Loucy (cell line): ENCODE measurements at regions not wholly inside any gene's neighbourhood (a gene's known extent, or its start where the extent isn't known, plus 50 kb on each side); places are given as distances from the start of the nearest gene placed in this dataset.

Experiments
- H2AFZ ChIP-seq: fragments of 200-600 bp; sonication (generic); 2 replicates; pipeline ENCODE4 v1.6.0; 2016; ENCODE audit warnings: antibody characterized with exemption, mild to moderate bottlenecking, low read length, moderate library complexity
- H3F3A ChIP-seq: fragments of 200-600 bp; 2 replicates; pipeline ENCODE4 v1.6.0; 2016; ENCODE audit warnings: antibody characterized with exemption, low read depth, mild to moderate bottlenecking
- H3K27me3 ChIP-seq: fragments of 200-600 bp; sonication (generic); 2 replicates; pipeline ENCODE4 v1.6.1; 2014; ENCODE audit warnings: low read length, mild to moderate bottlenecking; ENCODE audit not compliant: insufficient read depth, poor library complexity, severe bottlenecking
- H3K36me3 ChIP-seq: fragments of 200-600 bp; sonication (generic); 2 replicates; pipeline ENCODE4 v1.6.1; 2016; ENCODE audit warnings: low read length; ENCODE audit not compliant: insufficient read depth
- H3K4me1 ChIP-seq: fragments of 200-600 bp; sonication (generic); 2 replicates; pipeline ENCODE4 v1.5.1; 2014; ENCODE audit warnings: low read length, mild to moderate bottlenecking; ENCODE audit not compliant: insufficient read depth, poor library complexity, severe bottlenecking
- H3K4me2 ChIP-seq: fragments of 200-600 bp; sonication (generic); 2 replicates; pipeline ENCODE4 v1.6.0; 2014; ENCODE audit warnings: antibody characterized with exemption, low read length, low read depth, mild to moderate bottlenecking; ENCODE audit not compliant: poor library complexity, severe bottlenecking
- H3K4me3 ChIP-seq: fragments of 200-600 bp; sonication (generic); 2 replicates; pipeline ENCODE4 v1.5.1; 2014; ENCODE audit warnings: low read length, mild to moderate bottlenecking, mixed read lengths; ENCODE audit not compliant: poor library complexity, severe bottlenecking
- H3K79me2 ChIP-seq: fragments of 200-600 bp; sonication (generic); 2 replicates; pipeline ENCODE4 v1.6.1; 2014; ENCODE audit warnings: low read length; ENCODE audit not compliant: insufficient read depth
- H3K9ac ChIP-seq: fragments of 200-600 bp; sonication (generic); 2 replicates; pipeline ENCODE4 v1.6.0; 2014; ENCODE audit warnings: mild to moderate bottlenecking, low read depth, low read length, moderate library complexity; ENCODE audit not compliant: poor library complexity, severe bottlenecking
- H3K9me2 ChIP-seq: fragments of 200-600 bp; sonication (generic); replicated peaks from 2 replicates; pipeline ENCODE4 v1.6.1; 2016; ENCODE audit warnings: low read depth, low read length, mixed read lengths
- H3K9me3 ChIP-seq: fragments of 200-600 bp; sonication (generic); 2 replicates; pipeline ENCODE4 v1.6.1; 2014; ENCODE audit warnings: mild to moderate bottlenecking, antibody characterized with exemption, low read length, low read depth; ENCODE audit not compliant: insufficient read depth
- H4K20me1 ChIP-seq: fragments of 200-600 bp; sonication (generic); 2 replicates; pipeline ENCODE4 v1.6.0; 2014; ENCODE audit warnings: antibody characterized with exemption, low read length, mild to moderate bottlenecking; ENCODE audit not compliant: insufficient read depth, poor library complexity, severe bottlenecking
- EZH2phosphoT487 ChIP-seq: fragments of 200-600 bp; IDR thresholded peaks from 2 replicates; pipeline ENCODE4 v1.6.1; 2018; ENCODE audit warnings: antibody characterized with exemption, mild to moderate bottlenecking, moderate library complexity, borderline replicate concordance
- TF ChIP-seq, protein P1 (sequence below): fragments of 200-600 bp; sonication (generic); conservative IDR thresholded peaks from 2 replicates; pipeline ENCODE4 v1.5.1; 2014; ENCODE audit warnings: mild to moderate bottlenecking, antibody characterized with exemption, low read length

DNA sequence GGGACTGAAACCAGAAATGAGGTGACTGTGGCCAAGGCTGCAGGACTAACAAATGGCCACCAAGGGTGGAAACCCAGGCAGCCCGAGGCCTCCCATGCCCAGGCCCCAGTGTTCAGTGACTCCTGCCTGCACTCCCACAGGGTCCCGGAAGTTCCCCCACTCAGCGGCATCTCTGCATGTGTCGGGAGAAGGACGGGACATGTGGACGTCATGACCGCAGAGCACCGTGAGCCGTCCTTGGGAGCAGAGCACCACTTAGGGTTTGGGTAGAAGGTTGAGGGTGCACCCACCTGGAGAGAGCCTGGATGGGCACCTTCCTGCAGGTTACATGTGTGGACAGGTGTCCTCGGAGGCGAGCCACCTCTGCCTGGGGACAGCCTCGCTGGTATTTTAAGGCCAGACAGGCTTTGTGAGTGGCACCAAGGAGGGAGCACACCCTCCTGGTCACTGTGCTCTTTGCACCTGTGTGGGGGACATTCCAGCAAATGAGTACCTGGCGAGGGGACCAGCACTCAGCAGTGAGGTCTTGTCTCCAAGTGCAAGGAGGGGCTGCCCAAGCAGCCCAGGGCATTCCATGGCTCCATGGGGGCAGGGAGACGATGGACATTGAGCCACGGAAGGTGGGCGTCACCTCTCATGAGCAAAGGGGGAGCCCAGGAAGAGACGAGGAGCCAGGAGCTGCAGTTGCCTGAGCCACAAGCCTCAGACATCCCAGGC lies 95.3 kb upstream of the TCERG1L start:
- Histone ChIP-seq H3K9ac (no peak overlapping the region), H3K9me2 (no peaks in the 10 kb centered on the region), H3F3A (no peaks in the 10 kb centered on the region), H3K27me3 (no peaks in the 10 kb centered on the region), H4K20me1 (no peaks in the 10 kb centered on the region), H3K9me3 (peaks cover 15% of the 10 kb centered on the region; the same call in 1 of the 2 replicates), H3K4me3 (no peak overlapping the region), H3K4me2 (no peak overlapping the region), H3K36me3 (no peaks in the 10 kb centered on the region), H2AFZ (no peak overlapping the region), H3K79me2 (no peaks in the 10 kb centered on the region), H3K4me1 (no peaks in the 10 kb centered on the region)
- no peak for TF ChIP-seq EZH2phosphoT487
- TF ChIP-seq, protein P1, sequence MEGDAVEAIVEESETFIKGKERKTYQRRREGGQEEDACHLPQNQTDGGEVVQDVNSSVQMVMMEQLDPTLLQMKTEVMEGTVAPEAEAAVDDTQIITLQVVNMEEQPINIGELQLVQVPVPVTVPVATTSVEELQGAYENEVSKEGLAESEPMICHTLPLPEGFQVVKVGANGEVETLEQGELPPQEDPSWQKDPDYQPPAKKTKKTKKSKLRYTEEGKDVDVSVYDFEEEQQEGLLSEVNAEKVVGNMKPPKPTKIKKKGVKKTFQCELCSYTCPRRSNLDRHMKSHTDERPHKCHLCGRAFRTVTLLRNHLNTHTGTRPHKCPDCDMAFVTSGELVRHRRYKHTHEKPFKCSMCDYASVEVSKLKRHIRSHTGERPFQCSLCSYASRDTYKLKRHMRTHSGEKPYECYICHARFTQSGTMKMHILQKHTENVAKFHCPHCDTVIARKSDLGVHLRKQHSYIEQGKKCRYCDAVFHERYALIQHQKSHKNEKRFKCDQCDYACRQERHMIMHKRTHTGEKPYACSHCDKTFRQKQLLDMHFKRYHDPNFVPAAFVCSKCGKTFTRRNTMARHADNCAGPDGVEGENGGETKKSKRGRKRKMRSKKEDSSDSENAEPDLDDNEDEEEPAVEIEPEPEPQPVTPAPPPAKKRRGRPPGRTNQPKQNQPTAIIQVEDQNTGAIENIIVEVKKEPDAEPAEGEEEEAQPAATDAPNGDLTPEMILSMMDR, result no peak

DNA sequence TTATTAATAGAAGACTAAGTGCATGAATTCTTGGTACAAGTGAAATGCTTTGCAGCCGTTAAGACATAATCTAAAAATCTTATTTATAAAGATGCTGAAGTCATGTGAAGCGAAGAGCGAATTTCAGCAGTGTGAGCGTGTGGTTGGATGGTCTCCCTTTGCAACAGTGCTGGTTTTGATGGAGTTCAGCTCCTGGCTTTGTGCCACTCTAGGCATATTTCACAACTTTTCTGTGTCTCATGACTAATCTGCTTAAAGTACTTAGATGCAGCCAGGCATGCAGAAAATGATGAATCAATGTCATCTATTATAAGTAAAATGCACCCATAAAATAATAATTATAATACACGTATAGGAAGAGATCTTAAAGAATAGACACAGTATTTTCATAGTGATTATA lies 107.2 kb upstream of the TCERG1L start:
- no peaks in the 10 kb centered on the region for H3K79me2 ChIP-seq
- no peaks in the 10 kb centered on the region for H3K4me1 ChIP-seq
- H3K36me3 ChIP-seq, result no peaks in the 10 kb centered on the region
- no peak overlapping the region for H3K4me3 ChIP-seq
- H3K4me2 ChIP-seq, result no peak overlapping the region
- no peak for TF ChIP-seq EZH2phosphoT487
- TF ChIP-seq, protein P1, result no peak
- H3K27me3 ChIP-seq, result no peaks in the 10 kb centered on the region
- H3K9ac ChIP-seq, result no peak overlapping the region
- no peaks in the 10 kb centered on the region for H3F3A ChIP-seq
- no peaks in the 10 kb centered on the region for H4K20me1 ChIP-seq
- no peaks in the 10 kb centered on the region for H3K9me2 ChIP-seq
- no peaks in the 10 kb centered on the region; the same call in 1 of the 2 replicates for H3K9me3 ChIP-seq
- no peak overlapping the region for H2AFZ ChIP-seq

DNA sequence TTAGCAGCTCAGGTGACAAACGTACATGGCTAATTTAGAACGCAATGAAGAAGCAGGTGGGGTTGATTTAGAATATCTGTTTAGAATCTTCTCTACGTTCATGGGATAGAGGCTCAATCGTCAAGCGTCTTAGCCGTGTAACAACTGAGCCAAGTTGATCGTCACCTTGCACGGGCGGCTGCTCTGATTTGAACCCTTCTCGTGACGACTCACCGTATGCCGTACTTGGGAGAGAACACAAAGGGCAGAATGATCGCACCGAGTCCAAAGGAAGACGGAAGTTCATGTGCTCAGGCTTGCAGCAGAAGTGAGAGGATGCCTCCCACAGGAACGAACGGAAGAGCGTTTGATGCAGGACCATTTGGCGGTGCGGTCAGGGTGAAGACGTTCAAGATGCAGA lies 108.3 kb upstream of the TCERG1L start:
- Histone ChIP-seq H3K4me2 (no peak overlapping the region), H3K27me3 (no peaks in the 10 kb centered on the region), H3F3A (no peaks in the 10 kb centered on the region), H3K4me3 (no peak overlapping the region), H3K4me1 (no peaks in the 10 kb centered on the region), H3K9ac (no peak overlapping the region), H3K9me2 (no peaks in the 10 kb centered on the region), H2AFZ (no peak overlapping the region), H4K20me1 (no peaks in the 10 kb centered on the region), H3K9me3 (no peaks in the 10 kb centered on the region; the same call in 1 of the 2 replicates), H3K36me3 (no peaks in the 10 kb centered on the region), H3K79me2 (no peaks in the 10 kb centered on the region)
- TF ChIP-seq, protein P1, result no peak
- TF ChIP-seq EZH2phosphoT487, result no peak
